H1 (cell line): ENCODE measurements at regions not wholly inside any gene's neighbourhood (a gene's known extent, or its start where the extent isn't known, plus 50 kb on each side); places are given as distances from the start of the nearest gene placed in this dataset.
A peak's percentile ranks its signal among the peaks of the same experiment; 100 is the strongest.

ENCODE experiments used
- CTCF ChIA-PET: fragments of 300-600 bp; sonication (Branson Sonifier 250); formaldehyde crosslinking; loops from one replicate; lab custom pipeline; 2021; ENCODE audit not compliant: partially characterized antibody; lab: Charles Lee
- POLR2A ChIA-PET: fragments of 300-600 bp; sonication (Branson Sonifier 250); formaldehyde crosslinking; loops from one replicate; lab custom pipeline; 2021; ENCODE audit warnings: inconsistent platforms; ENCODE audit not compliant: partially characterized antibody; lab: Charles Lee
- DNase-seq, 2 experiments: peaks; one replicate each; pipeline versions ENCODE4 v3.0.0 to v3.0.0-alpha.2; 2010 to 2022; ENCODE audit warnings: low spot score in 2 of 2, low read depth in 1 of 2, mixed read lengths in 1 of 2
- FAIRE-seq: peaks from 2 replicates; lab custom pipeline; 2011; peaks lifted over from hg19 to GRCh38; lab: Jason Lieb, UNC
- H2AFZ ChIP-seq: 2 replicates; pipeline ENCODE4 v1.8.1; 2012; ENCODE audit warnings: low read length, inconsistent platforms
- H2AK5ac ChIP-seq: 2 replicates; pipeline ENCODE4 v1.6.1; 2013; ENCODE audit warnings: low read depth, low read length
- H2BK120ac ChIP-seq: replicated peaks from 2 replicates; pipeline ENCODE3; 2013; ENCODE audit warnings: low read depth, low read length, inconsistent platforms
- H2BK12ac ChIP-seq: 2 replicates; pipeline ENCODE4 v1.6.1; 2013; ENCODE audit warnings: low read depth, low read length
- H2BK15ac ChIP-seq: 2 replicates; pipeline ENCODE4 v1.6.1; 2013; ENCODE audit warnings: low read length
- H2BK20ac ChIP-seq: 2 replicates; pipeline ENCODE4 v1.6.1; 2013; ENCODE audit warnings: low read length
- H2BK5ac ChIP-seq: 2 replicates; pipeline ENCODE4 v1.6.1; 2013; ENCODE audit warnings: low read depth, low read length
- H3K14ac ChIP-seq: 2 replicates; pipeline ENCODE4 v1.6.1; 2013; ENCODE audit warnings: inconsistent platforms; ENCODE audit not compliant: insufficient read length
- H3K18ac ChIP-seq: 2 replicates; pipeline ENCODE4 v1.6.1; 2013; ENCODE audit warnings: low read length; ENCODE audit errors: extremely low read depth
- H3K23ac ChIP-seq: 2 replicates; pipeline ENCODE4 v1.6.1; 2013; ENCODE audit warnings: inconsistent platforms; ENCODE audit not compliant: insufficient read length
- H3K23me2 ChIP-seq: 2 replicates; pipeline ENCODE4 v1.6.1; 2013; ENCODE audit warnings: low read depth, low read length
- H3K27ac ChIP-seq: 2 replicates; pipeline ENCODE4 v1.6.1; 2011; ENCODE audit warnings: low read depth, low read length, inconsistent platforms
- H3K27me3 ChIP-seq, 4 experiments: replicated peaks in 1 of 4; 1 replicate in 1 of 4; 2 replicates in 3 of 4; pipeline versions ENCODE4 v1.6.1 to v1.8.1; 2011 to 2013; ENCODE audit warnings: low read length in 3 of 4, mild to moderate bottlenecking in 3 of 4, inconsistent platforms in 2 of 4, mixed read lengths in 2 of 4, moderate library complexity in 1 of 4; ENCODE audit not compliant: control insufficient read depth in 3 of 4, insufficient read depth in 3 of 4; ENCODE audit errors: extremely low read depth in 1 of 4
- H3K36me3 ChIP-seq, 4 experiments: 2 replicates each; pipeline versions ENCODE4 v1.6.1 to v1.8.1; 2011 to 2013; ENCODE audit warnings: mild to moderate bottlenecking in 4 of 4, low read length in 3 of 4, moderate library complexity in 2 of 4, control low read depth in 1 of 4, inconsistent platforms in 1 of 4; ENCODE audit not compliant: insufficient read depth in 4 of 4, control insufficient read depth in 2 of 4
- H3K4ac ChIP-seq: replicated peaks from 2 replicates; pipeline ENCODE3; 2013; ENCODE audit warnings: low read length, low read depth, mixed read lengths, inconsistent platforms; ENCODE audit not compliant: insufficient read length
- H3K4me1 ChIP-seq, 4 experiments: replicated peaks in 1 of 4; 1 replicate in 1 of 4; 2 replicates in 3 of 4; pipeline versions ENCODE4 v1.6.1 to v1.8.1; 2011 to 2013; ENCODE audit warnings: low read length in 3 of 4, inconsistent platforms in 2 of 4, mixed read lengths in 1 of 4; ENCODE audit not compliant: insufficient read depth in 4 of 4, control insufficient read depth in 3 of 4
- H3K4me2 ChIP-seq, 2 experiments: 2 replicates each; pipeline versions ENCODE4 v1.6.1 to v1.8.1; 2011 to 2013; ENCODE audit warnings: low read depth in 2 of 2, low read length in 2 of 2, control low read depth in 1 of 2, inconsistent platforms in 1 of 2, mild to moderate bottlenecking in 1 of 2; ENCODE audit not compliant: insufficient read depth in 1 of 2
- H3K4me3 ChIP-seq, 4 experiments: fragments of 200-600, 300-600 bp in 1 of 4; sonication (generic), shearing (Covaris generic), sonication (Bioruptor Twin) in 1 of 4; 2 replicates each; pipeline versions ENCODE4 v1.5.1 to v1.8.1; 2011 to 2016; ENCODE audit warnings: low read length in 4 of 4, low read depth in 3 of 4, control low read depth in 2 of 4, inconsistent platforms in 2 of 4, mild to moderate bottlenecking in 2 of 4, mixed read lengths in 1 of 4, moderate library complexity in 1 of 4; ENCODE audit not compliant: insufficient read depth in 2 of 4; ENCODE audit errors: extremely low read depth in 1 of 4
- H3K56ac ChIP-seq: replicated peaks from 2 replicates; pipeline ENCODE3; 2013; ENCODE audit warnings: low read depth, mild to moderate bottlenecking, mixed read lengths, low read length, inconsistent platforms; ENCODE audit not compliant: insufficient read length
- H3K79me1 ChIP-seq: 2 replicates; pipeline ENCODE4 v1.6.1; 2013; ENCODE audit warnings: low read depth, low read length, control low read depth
- H3K79me2 ChIP-seq, 2 experiments: 2 replicates each; pipeline versions ENCODE4 v1.6.1 to v1.8.1; 2012 to 2013; ENCODE audit warnings: low read length in 2 of 2, mild to moderate bottlenecking in 2 of 2, inconsistent platforms in 1 of 2; ENCODE audit not compliant: insufficient read depth in 2 of 2, control insufficient read depth in 1 of 2
- H3K9ac ChIP-seq, 4 experiments: replicated peaks in 1 of 4; 1 replicate in 1 of 4; 2 replicates in 3 of 4; pipeline versions ENCODE4 v1.6.1 to v1.8.1; 2011 to 2013; ENCODE audit warnings: low read depth in 3 of 4, low read length in 3 of 4, control low read depth in 2 of 4, mild to moderate bottlenecking in 2 of 4, moderate library complexity in 2 of 4, inconsistent platforms in 1 of 4; ENCODE audit errors: extremely low read depth in 1 of 4
- H3K9me3 ChIP-seq, 2 experiments: 2 replicates each; pipeline versions ENCODE4 v1.6.1 to v1.8.1; 2012 to 2013; ENCODE audit warnings: mild to moderate bottlenecking in 2 of 2, moderate library complexity in 2 of 2, control low read depth in 1 of 2, inconsistent platforms in 1 of 2, low read depth in 1 of 2, low read length in 1 of 2, mixed read lengths in 1 of 2; ENCODE audit not compliant: insufficient read depth in 2 of 2
- H4K20me1 ChIP-seq, 2 experiments: replicated peaks in 1 of 2; 2 replicates each; pipeline versions ENCODE3 to v1.8.1; 2011 to 2013; ENCODE audit warnings: inconsistent platforms in 2 of 2, low read length in 2 of 2, mild to moderate bottlenecking in 1 of 2; ENCODE audit not compliant: insufficient read depth in 2 of 2, control insufficient read depth in 1 of 2
- H4K5ac ChIP-seq: 2 replicates; pipeline ENCODE4 v1.6.1; 2013; ENCODE audit warnings: low read length, low read depth, mixed read lengths, inconsistent platforms; ENCODE audit not compliant: insufficient read length
- H4K8ac ChIP-seq: 2 replicates; pipeline ENCODE4 v1.8.0; 2013; ENCODE audit warnings: mild to moderate bottlenecking, moderate library complexity, low read length, inconsistent platforms; ENCODE audit not compliant: insufficient read depth; ENCODE audit errors: extremely low read depth
- H4K91ac ChIP-seq: replicated peaks from 2 replicates; pipeline ENCODE3; 2013; ENCODE audit warnings: low read length, mixed read lengths, inconsistent platforms; ENCODE audit not compliant: insufficient read length
- ASH2L ChIP-seq: fragments of 200-600, 300-600 bp; sonication (generic); IDR thresholded peaks from one replicate; pipeline ENCODE4 v1.7.1; 2017; ENCODE audit warnings: low read length
- HDAC6 ChIP-seq: IDR thresholded peaks from one replicate; pipeline ENCODE4 v1.7.1; 2012; ENCODE audit warnings: low read depth, mild to moderate bottlenecking, inconsistent platforms, low read length, moderate library complexity
- POU5F1 ChIP-seq: IDR thresholded peaks from 2 replicates; pipeline ENCODE4 v1.6.1; 2011; ENCODE audit warnings: low read depth, mild to moderate bottlenecking, low read length, moderate library complexity
- SAP30 ChIP-seq: fragments of 300-600 bp; sonication (generic); IDR thresholded peaks from 2 replicates; pipeline ENCODE4 v1.7.1; 2012; ENCODE audit warnings: low read length, moderate library complexity, mild to moderate bottlenecking, inconsistent platforms; ENCODE audit not compliant: insufficient read depth, insufficient replicate concordance
- WGBS, 2 experiments: shearing (Covaris generic) in 1 of 2; methylation state at CpG; one replicate each; pipeline versions ENCODE4 v1.1.6 to v1.1.7; 2013 to 2015; ENCODE audit warnings: low lambda C conversion rate in 2 of 2, mixed read lengths in 2 of 2, inconsistent platforms in 1 of 2, low coverage in 1 of 2, missing lambda C conversion rate in 1 of 2; ENCODE audit not compliant: insufficient replicate concordance in 2 of 2, insufficient coverage in 1 of 2, insufficient read length in 1 of 2; ENCODE audit errors: extremely low coverage in 1 of 2, missing lambda C conversion rate in 1 of 2; 5-methylcytosine and 5-hydroxymethylcytosine counted together

DNA sequence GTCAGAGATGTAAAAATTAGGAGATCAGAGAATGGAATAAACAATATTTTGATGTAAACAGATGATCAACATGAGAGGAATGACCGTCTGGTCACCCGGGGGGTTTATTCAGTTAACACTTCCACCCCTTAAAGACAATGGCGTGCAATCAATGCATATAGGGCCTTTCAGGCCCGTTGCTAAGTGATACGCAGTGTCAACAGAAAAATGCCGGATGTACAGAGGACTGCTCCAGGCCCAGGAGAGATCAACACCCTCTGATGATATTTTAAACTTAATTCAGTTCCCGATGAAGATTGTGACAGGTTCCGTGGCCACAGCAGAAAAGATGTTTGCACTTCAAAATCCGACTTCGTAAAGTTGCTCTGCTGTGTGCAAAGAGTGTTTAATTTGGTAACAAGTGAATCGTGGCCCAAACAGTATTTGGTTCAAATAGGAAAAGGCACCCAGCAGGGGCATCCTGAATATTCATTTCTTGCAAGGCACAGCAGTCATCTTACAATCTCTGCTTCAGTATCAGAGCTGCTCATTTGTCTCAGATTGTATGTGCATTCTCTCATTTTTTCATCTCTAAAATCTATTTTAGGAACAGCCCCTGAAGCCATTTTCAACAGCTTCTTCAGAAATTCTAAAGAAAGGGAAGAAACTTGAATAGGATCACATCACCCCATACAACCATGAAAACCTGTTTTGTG, 72.6 kb downstream of the FOXB1 start:
- ChIA-PET CTCF (interaction anchor here (0.5 to 1.4 kb wide), 5 partner anchors 65 to 645 kb away, joined by 3 to 4 read pairs (median 3); no protein-coding TSS in a partner anchor), POLR2A (interaction anchor here (0.7 kb wide), 1 partner anchor 82 kb away, joined by 3 read pairs; no protein-coding TSS in a partner anchor)
- H3K9ac ChIP-seq = no peak overlapping the region
- H4K5ac ChIP-seq = no peak overlapping the region
- H2BK20ac ChIP-seq = no peak overlapping the region
- TF ChIP-seq POU5F1 = 0 out of 2 replicates have a peak, but pooled peaks have one; percentile 49
- TF ChIP-seq HDAC6 = no peak
- no peak for TF ChIP-seq ASH2L
- no peak for TF ChIP-seq SAP30
- 0 out of 4 replicates have a peak, but pooled peaks cover 0 to 3% of the 10 kb centered on the region in 2 experiments for H3K9me3 ChIP-seq
- no peak overlapping the region for H2BK12ac ChIP-seq
- no peak overlapping the region for H2AK5ac ChIP-seq
- H3K27me3 ChIP-seq = no peaks in the 10 kb centered on the region
- no peak overlapping the region for H3K27ac ChIP-seq
- no peak overlapping the region for H2AFZ ChIP-seq
- no peak overlapping the region for H4K91ac ChIP-seq
- no peak overlapping the region for H3K23ac ChIP-seq
- no peaks in the 10 kb centered on the region for H3K79me1 ChIP-seq
- H3K4me2 ChIP-seq = peak overlapping the region in 1 of 2 experiments; percentile 32; a peak in 1 of 4 replicates
- H3K56ac ChIP-seq = no peak overlapping the region
- no peak overlapping the region for H3K14ac ChIP-seq
- H3K4me1 ChIP-seq = peaks cover 0 to 18% (median 17%) of the 10 kb centered on the region in 4 experiments
- FAIRE-seq (no peak), DNase-seq (no peak)
- H2BK120ac ChIP-seq = no peak overlapping the region
- H3K79me2 ChIP-seq = no peaks in the 10 kb centered on the region
- H4K20me1 ChIP-seq = no peaks in the 10 kb centered on the region
- H3K18ac ChIP-seq = no peak overlapping the region
- H3K36me3 ChIP-seq = no peaks in the 10 kb centered on the region
- H4K8ac ChIP-seq = no peak overlapping the region
- no peak overlapping the region for H2BK5ac ChIP-seq
- no peak overlapping the region for H3K4me3 ChIP-seq
- 65% methylated on average over 11 of the region's 11 CpGs; no CpG with 5 or more reads in 1 of the 2 experiments for WGBS, 2 experiments
- no peaks in the 10 kb centered on the region for H3K23me2 ChIP-seq
- no peak overlapping the region for H2BK15ac ChIP-seq
- H3K4ac ChIP-seq = no peak overlapping the region
